OCI-LY1 (cell line): ENCODE measurements at regions not wholly inside any gene's neighbourhood (a gene's known extent, or its start where the extent isn't known, plus 50 kb on each side); places are given as distances from the start of the nearest gene placed in this dataset.

ENCODE experiments used
- H2AFZ ChIP-seq: fragments of 200-600 bp; sonication (generic), shearing (Covaris generic); 2 replicates; pipeline ENCODE4 v1.6.0; 2014; ENCODE audit warnings: antibody characterized with exemption, mild to moderate bottlenecking, low read length
- H3F3A ChIP-seq: fragments of 200-600 bp; sonication (generic), shearing (Covaris generic); 2 replicates; pipeline ENCODE4 v1.6.0; 2014; ENCODE audit warnings: mild to moderate bottlenecking, antibody characterized with exemption, low read length, moderate library complexity; ENCODE audit not compliant: insufficient read depth
- H3K27ac ChIP-seq: fragments of 200-600 bp; sonication (generic); 2 replicates; pipeline ENCODE4 v1.5.1; 2014; ENCODE audit warnings: low read length, mixed run types, mild to moderate bottlenecking, low read depth; ENCODE audit not compliant: poor library complexity, severe bottlenecking
- H3K27me3 ChIP-seq: fragments of 200-600 bp; sonication (generic); 2 replicates; pipeline ENCODE4 v1.6.0; 2014; ENCODE audit warnings: antibody characterized with exemption, mild to moderate bottlenecking, low read length, moderate library complexity; ENCODE audit not compliant: insufficient read depth
- H3K36me3 ChIP-seq: fragments of 200-600 bp; sonication (generic); 2 replicates; pipeline ENCODE4 v1.6.1; 2014; ENCODE audit warnings: mild to moderate bottlenecking, antibody characterized with exemption, low read length, moderate library complexity, mixed read lengths; ENCODE audit not compliant: insufficient read depth
- H3K4me1 ChIP-seq: fragments of 200-600 bp; sonication (generic); 2 replicates; pipeline ENCODE4 v1.5.1; 2014; ENCODE audit warnings: mild to moderate bottlenecking, low read length, moderate library complexity; ENCODE audit not compliant: insufficient read depth, severe bottlenecking
- H3K4me2 ChIP-seq: fragments of 200-600 bp; sonication (generic), shearing (Covaris generic); 2 replicates; pipeline ENCODE4 v1.6.1; 2014; ENCODE audit warnings: low read length
- H3K4me3 ChIP-seq: fragments of 200-600 bp; sonication (generic); 2 replicates; pipeline ENCODE4 v1.5.1; 2014; ENCODE audit warnings: low read length, low read depth, mild to moderate bottlenecking, mixed read lengths; ENCODE audit not compliant: poor library complexity, severe bottlenecking
- H3K79me2 ChIP-seq: fragments of 200-600 bp; shearing (Covaris generic); 2 replicates; pipeline ENCODE4 v1.6.1; 2016; ENCODE audit warnings: mixed run types, low read length, mixed read lengths; ENCODE audit not compliant: insufficient read depth
- H3K9ac ChIP-seq: fragments of 200-600 bp; sonication (generic), shearing (Covaris generic); 2 replicates; pipeline ENCODE4 v1.6.1; 2014; ENCODE audit warnings: mild to moderate bottlenecking, low read length, mixed read lengths
- H3K9me2 ChIP-seq: fragments of 200-600 bp; sonication (generic), shearing (Covaris generic); 2 replicates; pipeline ENCODE4 v1.6.1; 2014; ENCODE audit warnings: low read depth, mild to moderate bottlenecking, low read length, mixed read lengths
- H3K9me3 ChIP-seq: fragments of 200-600 bp; shearing (Covaris generic); 2 replicates; pipeline ENCODE4 v1.6.1; 2014; ENCODE audit warnings: low read length, mixed read lengths
- H4K20me1 ChIP-seq: fragments of 200-600 bp; sonication (generic), shearing (Covaris generic); 2 replicates; pipeline ENCODE4 v1.6.0; 2016; ENCODE audit warnings: mild to moderate bottlenecking, low read length; ENCODE audit not compliant: insufficient read depth
- EZH2 ChIP-seq: fragments of 200-600 bp; sonication (generic), shearing (Covaris generic); IDR thresholded peaks from 2 replicates; pipeline ENCODE4 v1.8.0; 2017; ENCODE audit warnings: borderline replicate concordance, mixed run types, mild to moderate bottlenecking, antibody characterized with exemption, low read length, moderate library complexity, mixed read lengths
- TF ChIP-seq, protein P1 (sequence below): fragments of 200-600 bp; sonication (generic), shearing (Covaris generic); IDR thresholded peaks from 2 replicates; pipeline ENCODE4 v1.5.1; 2017; ENCODE audit warnings: mild to moderate bottlenecking, antibody characterized with exemption, low read length, moderate library complexity, mixed read lengths

GRCh38 chr1:101120868-101121267, 95.3 kb upstream of the DPH5 start:
- H4K20me1 ChIP-seq, result no peaks in the 10 kb centered on the region
- H3K79me2 ChIP-seq, result no peaks in the 10 kb centered on the region
- no peak overlapping the region for H3K9ac ChIP-seq
- H3K4me2 ChIP-seq, result no peak overlapping the region
- no peak overlapping the region for H3K27ac ChIP-seq
- H3K9me2 ChIP-seq, result no peaks in the 10 kb centered on the region
- H3K4me3 ChIP-seq, result no peak overlapping the region
- H3K27me3 ChIP-seq, result no peaks in the 10 kb centered on the region
- no peaks in the 10 kb centered on the region for H3K36me3 ChIP-seq
- H2AFZ ChIP-seq, result no peak overlapping the region
- no peak for TF ChIP-seq EZH2
- TF ChIP-seq, protein P1, sequence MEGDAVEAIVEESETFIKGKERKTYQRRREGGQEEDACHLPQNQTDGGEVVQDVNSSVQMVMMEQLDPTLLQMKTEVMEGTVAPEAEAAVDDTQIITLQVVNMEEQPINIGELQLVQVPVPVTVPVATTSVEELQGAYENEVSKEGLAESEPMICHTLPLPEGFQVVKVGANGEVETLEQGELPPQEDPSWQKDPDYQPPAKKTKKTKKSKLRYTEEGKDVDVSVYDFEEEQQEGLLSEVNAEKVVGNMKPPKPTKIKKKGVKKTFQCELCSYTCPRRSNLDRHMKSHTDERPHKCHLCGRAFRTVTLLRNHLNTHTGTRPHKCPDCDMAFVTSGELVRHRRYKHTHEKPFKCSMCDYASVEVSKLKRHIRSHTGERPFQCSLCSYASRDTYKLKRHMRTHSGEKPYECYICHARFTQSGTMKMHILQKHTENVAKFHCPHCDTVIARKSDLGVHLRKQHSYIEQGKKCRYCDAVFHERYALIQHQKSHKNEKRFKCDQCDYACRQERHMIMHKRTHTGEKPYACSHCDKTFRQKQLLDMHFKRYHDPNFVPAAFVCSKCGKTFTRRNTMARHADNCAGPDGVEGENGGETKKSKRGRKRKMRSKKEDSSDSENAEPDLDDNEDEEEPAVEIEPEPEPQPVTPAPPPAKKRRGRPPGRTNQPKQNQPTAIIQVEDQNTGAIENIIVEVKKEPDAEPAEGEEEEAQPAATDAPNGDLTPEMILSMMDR, result no peak
- H3F3A ChIP-seq, result peaks cover 4% of the 10 kb centered on the region; the same call in 1 of the 2 replicates
- H3K9me3 ChIP-seq, result no peaks in the 10 kb centered on the region
- peaks cover 28% of the 10 kb centered on the region for H3K4me1 ChIP-seq

- Histone ChIP-seq H3F3A (no peaks in the 10 kb centered on the region), H3K9me2 (no peaks in the 10 kb centered on the region), H3K9me3 (no peaks in the 10 kb centered on the region), H3K36me3 (no peaks in the 10 kb centered on the region), H3K79me2 (no peaks in the 10 kb centered on the region), H3K4me3 (no peak overlapping the region), H3K4me1 (peaks cover 28% of the 10 kb centered on the region), H3K9ac (no peak overlapping the region), H2AFZ (no peak overlapping the region), H3K27ac (no peak overlapping the region), H4K20me1 (no peaks in the 10 kb centered on the region), H3K4me2 (no peak overlapping the region), H3K27me3 (no peaks in the 10 kb centered on the region)
- no peak for TF ChIP-seq EZH2
- TF ChIP-seq, protein P1, result no peak
Measured at GRCh38 chr1:101119289-101119688, 93.7 kb upstream of the DPH5 start.

- Histone ChIP-seq H3K4me1 (peaks cover 21% of the 10 kb centered on the region), H3K36me3 (no peaks in the 10 kb centered on the region), H3K27me3 (no peaks in the 10 kb centered on the region), H3K9me3 (no peaks in the 10 kb centered on the region), H3K9me2 (no peaks in the 10 kb centered on the region), H3K79me2 (no peaks in the 10 kb centered on the region), H4K20me1 (no peaks in the 10 kb centered on the region), H3K4me3 (no peak overlapping the region), H3K9ac (no peak overlapping the region), H2AFZ (no peak overlapping the region), H3K4me2 (no peak overlapping the region), H3F3A (no peaks in the 10 kb centered on the region), H3K27ac (no peak overlapping the region)
- TF ChIP-seq, protein P1, result no peak
- TF ChIP-seq EZH2, result no peak
Measured at GRCh38 chr1:101116006-101116405, 90.4 kb upstream of the DPH5 start.
